Activated CD8-positive, alpha-beta memory T cell treated with anti-CD3 and anti-CD28 coated beads for 1 hour (primary cell): ENCODE measurements at regions not wholly inside any gene's neighbourhood (a gene's known extent, or its start where the extent isn't known, plus 50 kb on each side); places are given as distances from the start of the nearest gene placed in this dataset.

Experiments
- DNase-seq, 2 donors: peaks; one replicate each; pipeline ENCODE4 v3.0.0-alpha.2; 2020; ENCODE audit warnings: low read depth in 1 of 2; ENCODE audit errors: extremely low read depth in 1 of 2

DNA sequence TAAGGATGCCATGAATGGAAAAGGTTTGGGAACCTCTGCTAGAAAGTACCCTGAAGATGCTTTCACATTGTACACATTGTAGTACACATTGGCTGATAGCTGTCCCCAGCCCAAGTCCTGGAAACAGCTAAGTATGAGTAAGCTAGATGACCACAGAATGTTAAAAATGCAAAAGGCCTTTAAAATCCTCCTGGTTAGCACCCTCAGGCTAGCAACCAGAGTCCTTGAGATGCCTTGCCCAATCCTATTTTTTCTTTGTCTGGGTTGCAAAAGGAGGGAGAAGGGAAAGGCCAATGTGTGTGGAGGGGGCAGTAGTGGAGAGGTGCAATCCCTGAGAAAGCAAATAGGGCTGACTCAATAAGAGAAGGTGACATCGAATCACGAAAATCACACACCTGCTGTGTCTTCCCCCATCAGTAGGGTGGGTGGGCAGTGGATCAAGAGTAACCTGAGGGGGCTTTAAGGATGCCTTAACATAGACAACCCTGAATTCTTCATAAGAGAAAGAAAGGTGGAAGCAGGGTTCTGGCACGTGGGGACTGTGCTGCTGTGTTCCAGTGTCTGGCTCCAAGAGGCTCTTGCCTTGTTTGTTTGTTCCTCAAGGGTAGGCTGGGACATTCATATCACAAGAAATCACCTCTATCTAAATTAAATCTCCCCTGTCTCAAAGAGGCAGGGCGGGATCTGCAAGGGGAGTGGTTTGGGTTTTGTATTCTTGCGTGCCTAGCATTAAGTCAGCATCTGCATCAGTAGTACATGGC lies 266.2 kb upstream of the PLXNA2 start:
- no peak for DNase-seq

- DNase-seq = no peak
Observed at GRCh38 chr1:208511242-208511860, 267.2 kb upstream of the PLXNA2 start.

DNA sequence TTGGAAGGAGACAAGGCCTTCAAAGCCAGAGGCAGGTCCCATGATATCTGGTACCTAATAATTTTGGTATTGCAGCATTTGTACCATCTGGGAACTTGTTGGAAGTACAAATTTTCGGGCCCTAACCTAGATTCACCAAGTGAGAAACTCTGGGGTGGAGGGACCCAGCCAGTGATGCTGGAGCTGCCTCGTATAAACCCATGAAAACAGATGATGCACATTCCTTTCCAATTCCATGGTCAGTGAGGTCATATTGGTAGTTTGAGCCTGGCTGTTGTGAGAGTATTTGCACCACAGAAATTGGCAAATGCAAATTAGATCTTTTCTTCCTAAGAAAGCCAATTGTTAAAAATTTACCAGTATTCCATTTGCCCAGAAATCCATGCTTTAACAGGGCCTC lies 269.6 kb upstream of the PLXNA2 start:
- no peak for DNase-seq

DNA sequence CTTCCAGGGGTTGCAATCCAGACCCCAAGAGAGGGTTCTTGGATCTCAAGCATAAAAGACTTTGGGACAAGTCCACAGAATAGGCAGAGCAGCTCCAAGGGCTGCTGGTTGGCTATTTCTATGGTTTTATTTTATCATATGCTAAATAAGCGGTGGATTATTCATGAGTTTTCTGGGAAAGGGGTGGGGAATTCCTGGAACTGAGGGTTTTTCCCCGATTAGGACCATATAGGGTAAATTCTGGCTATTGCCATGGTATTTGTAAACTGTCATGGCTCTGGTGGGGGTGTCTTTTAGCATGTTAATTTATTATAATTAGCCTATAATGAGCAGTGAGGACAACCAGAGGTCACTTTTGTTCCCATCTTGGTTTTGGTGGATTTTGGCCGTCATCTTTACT lies 270.9 kb upstream of the PLXNA2 start:
- no peak for DNase-seq

DNA sequence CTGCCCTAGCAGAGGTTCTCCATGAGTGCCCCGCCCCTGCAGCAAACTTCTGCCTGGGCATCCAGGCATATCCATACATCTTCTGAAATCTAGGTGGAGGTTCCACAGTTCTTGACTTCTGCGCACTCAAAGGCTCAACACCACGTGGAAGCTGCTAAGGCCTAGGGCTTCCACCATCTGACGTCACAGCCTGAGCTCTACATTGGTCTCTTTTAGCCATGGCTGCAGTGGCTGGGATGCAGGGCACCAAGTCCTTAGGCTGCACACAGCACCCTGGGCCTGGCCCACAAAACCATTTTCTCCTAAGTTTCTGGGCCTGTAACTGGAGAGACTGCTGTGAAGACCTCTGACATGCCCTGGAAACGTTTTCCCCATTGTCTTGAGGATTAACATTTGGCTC lies 272.6 kb upstream of the PLXNA2 start:
- no peak for DNase-seq

GRCh38 chr1:208520438-208521099 lies 276.4 kb upstream of the PLXNA2 start:
- no peak for DNase-seq

GRCh38 chr1:208521534-208521933 lies 277.4 kb upstream of the PLXNA2 start:
- DNase-seq = no peak

DNA sequence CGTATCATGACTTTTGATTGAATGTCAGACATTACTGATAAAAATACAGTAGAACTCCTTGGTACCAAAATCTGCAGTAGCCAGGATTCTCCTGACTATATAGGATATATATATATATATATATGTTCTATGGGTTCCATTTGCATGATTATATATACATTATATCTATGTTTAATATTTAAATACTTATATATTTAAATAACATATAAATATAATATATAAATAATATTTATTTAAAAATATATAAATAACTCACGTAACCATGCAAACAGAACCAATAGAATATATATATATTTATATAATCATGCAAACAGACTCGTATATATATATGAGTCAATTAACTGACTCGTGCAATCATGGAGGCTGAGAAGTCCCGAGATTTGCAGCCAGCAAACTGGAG lies 278.8 kb upstream of the PLXNA2 start:
- no peak for DNase-seq

DNA sequence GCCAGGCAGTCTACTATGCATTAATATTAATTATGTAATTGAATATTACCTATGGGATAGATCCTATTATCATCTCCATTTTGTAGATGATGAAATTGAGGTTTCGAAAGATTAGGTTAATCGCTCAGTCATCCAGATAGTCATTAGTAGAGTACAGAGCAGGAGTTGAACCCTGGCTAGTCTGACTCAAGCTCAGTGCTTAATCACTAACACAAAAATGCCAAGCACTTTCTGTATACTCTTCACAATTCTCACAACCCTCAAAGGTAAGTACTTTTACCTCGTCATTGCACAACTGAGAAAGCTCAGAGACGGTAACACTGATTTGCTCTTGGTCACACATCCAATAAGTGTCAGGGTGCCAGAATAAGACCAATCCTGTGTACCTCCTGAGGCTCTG lies 280.2 kb upstream of the PLXNA2 start:
- DNase-seq = no peak

DNA sequence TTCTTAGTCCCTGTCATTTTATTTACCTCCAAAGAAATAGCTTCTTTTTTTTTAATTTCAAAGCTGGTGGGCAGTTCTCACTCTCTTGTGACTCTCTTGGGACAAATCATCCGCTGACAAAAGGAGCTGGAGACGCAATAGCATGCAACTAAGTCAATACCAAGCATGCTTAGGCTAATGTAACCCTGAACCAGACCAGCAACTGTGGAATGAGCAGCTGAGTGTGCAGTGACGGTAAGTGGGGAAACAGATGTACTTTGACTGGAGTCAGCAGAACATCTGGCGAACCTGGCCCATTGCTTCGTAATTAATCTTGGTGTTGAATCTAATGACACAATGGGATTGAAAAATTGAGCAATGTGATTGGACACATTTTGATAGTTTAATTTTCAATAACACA lies 280.7 kb upstream of the PLXNA2 start:
- no peak for DNase-seq

DNA sequence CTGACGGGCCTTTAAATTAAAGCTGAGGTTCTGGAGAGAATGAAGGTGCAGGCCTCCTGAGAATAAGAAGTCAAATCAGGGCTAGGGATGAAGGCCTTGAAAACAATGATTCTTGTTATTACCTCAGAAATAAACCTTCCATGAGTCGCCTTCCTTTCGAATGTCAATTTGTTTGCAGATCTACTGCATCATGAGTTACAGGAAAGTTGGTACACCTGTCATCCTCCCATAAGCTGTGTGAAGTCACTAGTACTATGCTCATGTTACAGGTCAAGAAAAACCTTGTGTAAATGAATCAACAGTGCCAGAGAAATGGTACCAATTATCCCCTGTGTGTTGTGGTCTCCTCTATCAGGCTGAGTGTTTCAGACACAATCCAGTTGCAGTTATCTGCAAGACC lies 281.2 kb upstream of the PLXNA2 start:
- DNase-seq = no peak

- DNase-seq = no peak
Observed at GRCh38 chr1:208526613-208527125, 282.5 kb upstream of the PLXNA2 start.

DNA sequence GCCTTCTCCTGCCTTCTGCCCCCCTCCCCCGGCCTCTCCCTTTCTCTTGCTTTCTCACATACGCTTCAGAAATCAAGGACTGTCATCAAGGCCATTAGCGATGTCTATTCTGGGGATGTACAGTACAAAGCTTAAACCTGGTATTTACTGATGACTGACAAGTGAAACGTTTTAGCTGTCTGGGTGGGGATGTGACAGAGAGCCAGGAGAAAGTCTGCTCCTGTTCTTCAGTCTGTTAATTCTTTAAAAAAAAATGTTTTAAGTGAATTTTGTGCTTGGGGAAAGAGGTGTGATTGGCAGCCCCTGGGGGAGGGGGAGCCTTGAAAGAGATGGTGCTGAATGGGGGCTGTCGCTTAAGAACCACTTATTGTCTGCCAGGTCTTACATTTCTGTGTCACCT lies 283.0 kb upstream of the PLXNA2 start:
- no peak for DNase-seq

GRCh38 chr1:208528578-208529240 lies 284.5 kb upstream of the PLXNA2 start:
- DNase-seq = no peak

DNA sequence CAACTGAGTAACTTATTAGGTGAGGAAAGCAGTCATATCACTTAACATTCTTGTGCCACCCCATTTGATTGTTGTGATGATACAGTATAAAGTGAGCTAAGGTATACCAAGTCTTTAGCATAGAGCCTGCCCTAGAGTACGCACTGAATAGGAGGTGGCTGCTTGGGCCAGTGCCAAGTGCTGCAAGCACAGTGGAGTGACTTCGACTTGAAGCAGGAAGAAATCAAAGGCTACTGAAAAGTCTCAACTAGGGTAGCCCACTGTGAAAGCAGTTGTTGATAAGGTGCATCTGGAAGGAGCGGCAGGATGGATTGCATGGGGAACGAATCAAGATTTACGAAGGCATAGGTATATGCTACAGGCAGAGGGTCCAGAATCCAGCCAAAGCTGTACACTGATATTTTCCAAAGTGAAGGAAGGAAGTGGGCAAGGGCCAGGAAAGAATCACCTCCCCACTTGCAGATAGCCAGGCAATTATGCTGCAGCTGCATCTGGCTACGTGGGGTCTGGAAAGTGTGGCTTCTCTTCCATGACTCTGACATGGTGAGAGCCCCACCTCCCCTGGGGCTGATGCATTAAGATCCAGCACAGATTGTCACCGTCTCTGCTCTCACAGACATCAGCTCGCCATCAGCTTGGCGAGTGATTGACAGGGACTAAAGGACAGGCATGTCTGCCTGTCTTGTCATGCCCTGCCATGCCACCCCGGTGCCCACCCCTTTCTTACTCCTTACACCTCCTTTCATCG lies 287.0 kb upstream of the PLXNA2 start:
- DNase-seq = no peak

DNA sequence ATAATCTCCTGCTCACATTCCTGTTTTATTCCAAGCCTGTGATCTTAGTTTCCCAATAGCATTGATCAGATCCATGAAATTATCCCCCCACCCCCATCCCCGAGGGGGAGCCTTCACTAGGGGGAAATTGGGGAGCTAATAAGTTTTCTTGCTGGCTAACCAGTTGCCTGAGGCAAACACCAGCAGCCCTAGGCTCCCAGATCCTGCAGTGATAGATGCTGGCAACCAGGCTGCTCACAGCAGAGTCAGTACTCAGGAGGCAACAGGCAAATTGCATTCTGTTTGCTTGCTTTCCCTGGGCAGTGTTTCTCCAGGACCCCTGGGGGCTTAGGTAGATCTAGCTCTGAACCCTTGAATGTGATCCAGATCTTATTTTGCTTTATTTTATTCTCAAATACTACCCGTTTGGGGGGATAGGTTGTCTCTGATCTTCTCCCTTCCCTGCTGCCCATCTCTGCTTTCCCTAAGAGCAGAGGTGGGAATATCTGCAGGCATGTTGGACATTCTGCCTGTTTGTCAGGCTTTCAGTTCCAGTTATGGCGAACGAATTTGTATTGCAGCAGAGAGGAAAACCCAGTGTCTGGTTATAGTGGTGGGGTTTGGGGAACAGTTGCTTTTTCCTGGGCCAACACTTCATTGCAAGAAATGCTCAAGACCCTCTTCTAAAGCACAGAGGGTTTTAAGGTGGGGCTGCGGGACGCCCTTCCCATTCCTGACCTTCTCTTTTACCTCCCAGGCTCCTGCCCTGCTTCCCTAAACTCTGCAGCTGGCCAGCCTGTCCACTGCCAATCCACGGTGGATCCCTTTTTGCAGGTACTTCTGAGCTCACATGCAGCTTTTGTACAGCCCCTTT lies 289.8 kb upstream of the PLXNA2 start:
- no peak for DNase-seq

DNA sequence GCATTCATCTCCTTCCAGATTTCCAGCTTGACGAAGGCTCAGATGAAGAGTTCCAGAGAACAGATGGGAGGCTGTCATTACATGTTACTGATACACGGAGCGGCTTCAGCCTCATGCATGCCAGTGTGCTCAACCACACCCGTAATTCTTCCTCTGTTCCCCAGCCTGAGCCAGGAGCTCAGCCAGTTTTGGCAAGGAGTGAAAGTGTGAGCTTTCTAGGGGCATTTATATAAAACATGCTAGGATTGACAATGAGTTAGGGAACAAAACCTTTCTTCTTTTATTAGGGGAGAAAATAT lies 290.4 kb upstream of the PLXNA2 start:
- DNase-seq = no peak

- no peak for DNase-seq
Observed at GRCh38 chr1:208534979-208535378, 290.8 kb upstream of the PLXNA2 start.

DNA sequence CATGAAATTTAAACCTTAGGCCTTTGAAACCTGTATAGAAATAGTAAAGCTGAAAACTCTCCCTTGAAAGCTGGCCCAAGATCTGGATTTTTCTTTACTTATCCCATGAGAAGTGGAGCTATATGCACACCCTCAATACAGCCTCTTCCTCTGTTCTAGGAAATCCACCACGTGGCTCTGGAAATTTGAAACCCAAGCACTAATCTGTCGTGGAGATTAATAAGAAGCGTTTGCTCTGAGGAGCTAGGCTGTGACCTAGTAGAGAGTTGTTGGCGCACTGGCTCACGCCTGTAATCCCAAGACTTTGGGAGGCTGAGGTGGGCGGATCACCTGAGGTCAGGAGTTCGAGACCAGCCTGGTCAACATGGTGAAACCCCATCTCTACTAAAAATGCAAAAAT lies 291.3 kb upstream of the PLXNA2 start:
- no peak for DNase-seq

DNA sequence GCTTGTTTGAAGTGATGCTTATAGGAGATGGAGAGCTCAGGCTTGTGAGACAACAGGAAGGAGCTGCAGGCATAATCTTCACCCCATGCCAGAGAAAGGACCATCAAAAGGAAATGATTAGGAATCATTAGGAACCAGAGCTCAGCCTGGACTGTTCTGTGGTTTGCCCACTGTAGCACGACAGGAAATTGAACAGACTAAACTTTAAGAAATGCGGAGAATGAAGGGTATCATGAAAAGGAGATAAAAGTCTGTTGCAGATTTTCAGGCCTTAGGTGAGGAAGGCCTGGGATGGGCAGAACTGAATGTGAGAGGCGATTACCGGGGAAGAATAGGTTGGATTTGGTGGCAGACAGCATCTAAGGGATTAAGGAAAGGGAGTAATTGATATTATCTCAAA lies 292.0 kb upstream of the PLXNA2 start:
- no peak for DNase-seq
